C4-2B (cell line): ENCODE measurements at regions not wholly inside any gene's neighbourhood (a gene's known extent, or its start where the extent isn't known, plus 50 kb on each side); places are given as distances from the start of the nearest gene placed in this dataset.

Experiments used
- H3K27ac ChIP-seq: fragments of 450-650 bp; 2 replicates; pipeline ENCODE4 v1.5.1; 2017
- ZFX ChIP-seq: fragments of 450-650 bp; IDR thresholded peaks from 2 replicates; pipeline ENCODE4 v1.6.1; 2017
- TF ChIP-seq, protein P1 (sequence below): fragments of 450-650 bp; conservative IDR thresholded peaks from 2 replicates; pipeline ENCODE4 v1.5.1; 2017; ENCODE audit warnings: mild to moderate bottlenecking

GRCh38 chr22:47225080-47225930, 462.9 kb downstream of the TBC1D22A start:
- no peak for TF ChIP-seq ZFX
- TF ChIP-seq, protein P1, sequence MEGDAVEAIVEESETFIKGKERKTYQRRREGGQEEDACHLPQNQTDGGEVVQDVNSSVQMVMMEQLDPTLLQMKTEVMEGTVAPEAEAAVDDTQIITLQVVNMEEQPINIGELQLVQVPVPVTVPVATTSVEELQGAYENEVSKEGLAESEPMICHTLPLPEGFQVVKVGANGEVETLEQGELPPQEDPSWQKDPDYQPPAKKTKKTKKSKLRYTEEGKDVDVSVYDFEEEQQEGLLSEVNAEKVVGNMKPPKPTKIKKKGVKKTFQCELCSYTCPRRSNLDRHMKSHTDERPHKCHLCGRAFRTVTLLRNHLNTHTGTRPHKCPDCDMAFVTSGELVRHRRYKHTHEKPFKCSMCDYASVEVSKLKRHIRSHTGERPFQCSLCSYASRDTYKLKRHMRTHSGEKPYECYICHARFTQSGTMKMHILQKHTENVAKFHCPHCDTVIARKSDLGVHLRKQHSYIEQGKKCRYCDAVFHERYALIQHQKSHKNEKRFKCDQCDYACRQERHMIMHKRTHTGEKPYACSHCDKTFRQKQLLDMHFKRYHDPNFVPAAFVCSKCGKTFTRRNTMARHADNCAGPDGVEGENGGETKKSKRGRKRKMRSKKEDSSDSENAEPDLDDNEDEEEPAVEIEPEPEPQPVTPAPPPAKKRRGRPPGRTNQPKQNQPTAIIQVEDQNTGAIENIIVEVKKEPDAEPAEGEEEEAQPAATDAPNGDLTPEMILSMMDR: no peak

More at GRCh38 chr22:47225080-47225930, 462.9 kb downstream of the TBC1D22A start:
- H3K27ac ChIP-seq: no peak overlapping the region
